GM23338 (cell line): ENCODE measurements at regions not wholly inside any gene's neighbourhood (a gene's known extent, or its start where the extent isn't known, plus 50 kb on each side); places are given as distances from the start of the nearest gene placed in this dataset.
A peak's percentile ranks its signal among the peaks of the same experiment; 100 is the strongest.

Experiments used
- ATAC-seq: fragments of 200-7000 bp; cut with Tn5 transposase; 3 replicates; pipeline ENCODE4 v1.9.1; 2020
- DNase-seq: peaks from one replicate; pipeline ENCODE4 v3.0.0-alpha.2; 2015; ENCODE audit warnings: low spot score
- H2AFZ ChIP-seq: fragments of 200-600 bp; sonication (generic); 2 replicates; pipeline ENCODE4 v1.8.0; 2016; ENCODE audit warnings: antibody characterized with exemption, mild to moderate bottlenecking, moderate library complexity
- H3F3A ChIP-seq: fragments of 200-600 bp; sonication (generic); replicated peaks from 2 replicates; pipeline ENCODE4 v1.8.0; 2017; ENCODE audit warnings: antibody characterized with exemption, mixed run types, low read depth
- H3K27ac ChIP-seq: fragments of 200-600 bp; sonication (generic); 2 replicates; pipeline ENCODE4 v1.6.1; 2016; ENCODE audit warnings: low read depth
- H3K27me3 ChIP-seq: fragments of 200-600 bp; sonication (generic); 2 replicates; pipeline ENCODE4 v1.8.0; 2016; ENCODE audit warnings: mild to moderate bottlenecking, mixed run types, moderate library complexity; ENCODE audit not compliant: insufficient read depth
- H3K36me3 ChIP-seq: fragments of 200-600 bp; sonication (generic); 2 replicates; pipeline ENCODE4 v1.8.0; 2016; ENCODE audit warnings: mild to moderate bottlenecking; ENCODE audit not compliant: insufficient read depth
- H3K4me1 ChIP-seq: fragments of 200-600 bp; sonication (generic); 2 replicates; pipeline ENCODE4 v1.8.0; 2016; ENCODE audit warnings: mild to moderate bottlenecking, moderate library complexity; ENCODE audit not compliant: insufficient read depth
- H3K4me2 ChIP-seq: fragments of 200-600 bp; sonication (generic); 2 replicates; pipeline ENCODE4 v1.7.1; 2017; ENCODE audit warnings: mixed run types
- H3K4me3 ChIP-seq: fragments of 200-600 bp; sonication (generic); 2 replicates; pipeline ENCODE4 v1.6.1; 2016; ENCODE audit warnings: mixed run types
- H3K79me2 ChIP-seq: fragments of 200-600 bp; sonication (generic); replicated peaks from 2 replicates; pipeline ENCODE4 v1.8.0; 2017; ENCODE audit warnings: mild to moderate bottlenecking; ENCODE audit not compliant: insufficient read depth
- H3K9me2 ChIP-seq: fragments of 200-600 bp; sonication (generic); 2 replicates; pipeline ENCODE4 v1.8.0; 2017; ENCODE audit not compliant: insufficient read depth
- H4K20me1 ChIP-seq: fragments of 200-600 bp; sonication (generic); replicated peaks from 2 replicates; pipeline ENCODE4 v1.8.0; 2017; ENCODE audit warnings: mild to moderate bottlenecking; ENCODE audit not compliant: insufficient read depth
- H3K27ac Mint-ChIP-seq: 2 replicates; pipeline ENCODE4 v1.8.0; 2020; ENCODE audit warnings: inconsistent platforms, mild to moderate bottlenecking, moderate library complexity, mixed read lengths
- H3K27me3 Mint-ChIP-seq: 3 replicates; pipeline ENCODE4 v1.8.0; 2022; ENCODE audit warnings: low read depth, mild to moderate bottlenecking, moderate library complexity, mixed read lengths, inconsistent platforms; ENCODE audit not compliant: insufficient read depth, poor library complexity
- H3K36me3 Mint-ChIP-seq: 3 replicates; pipeline ENCODE4 v1.8.0; 2021; ENCODE audit warnings: low read depth, mild to moderate bottlenecking, inconsistent platforms, moderate library complexity, mixed read lengths
- H3K4me1 Mint-ChIP-seq: 3 replicates; pipeline ENCODE4 v1.8.0; 2020; ENCODE audit warnings: mild to moderate bottlenecking, inconsistent platforms, mixed read lengths
- H3K4me3 Mint-ChIP-seq: 3 replicates; pipeline ENCODE4 v1.8.0; 2021; ENCODE audit warnings: moderate library complexity, mild to moderate bottlenecking, inconsistent platforms, mixed read lengths
- H3K9me3 Mint-ChIP-seq: 3 replicates; pipeline ENCODE4 v1.8.0; 2020; ENCODE audit warnings: moderate library complexity, mild to moderate bottlenecking, inconsistent platforms, mixed read lengths
- CREB1 ChIP-seq: fragments of 250-450 bp; sonication (Bioruptor Pico); IDR thresholded peaks from 2 replicates; pipeline ENCODE4 v1.5.0; 2020; ENCODE audit warnings: low read depth, mild to moderate bottlenecking, moderate library complexity
- EZH2 ChIP-seq: fragments of 200-600 bp; sonication (generic); IDR thresholded peaks from one replicate; pipeline ENCODE4 v1.8.0; 2017; ENCODE audit warnings: antibody characterized with exemption, mild to moderate bottlenecking, low read depth; ENCODE audit not compliant: unreplicated experiment
- EZH2phosphoT487 ChIP-seq: fragments of 200-600 bp; sonication (generic); IDR thresholded peaks from one replicate; pipeline ENCODE4 v1.8.1; 2018; ENCODE audit warnings: antibody characterized with exemption; ENCODE audit not compliant: unreplicated experiment
- NANOG ChIP-seq: IDR thresholded peaks from 2 replicates; pipeline ENCODE4 v1.6.1; 2016; ENCODE audit warnings: antibody characterized with exemption, borderline replicate concordance
- STAT1 ChIP-seq: IDR thresholded peaks from one replicate; pipeline ENCODE4 v1.6.1; 2016; ENCODE audit warnings: antibody characterized with exemption; ENCODE audit not compliant: unreplicated experiment
- ZNF114 ChIP-seq: fragments of 250-450 bp; sonication (Bioruptor Pico); IDR thresholded peaks from 2 replicates; pipeline ENCODE4 v1.5.0; 2020; ENCODE audit warnings: mild to moderate bottlenecking, moderate library complexity
- ZNF331 ChIP-seq: fragments of 250-450 bp; sonication (Bioruptor Pico); IDR thresholded peaks from 2 replicates; pipeline ENCODE4 v1.5.0; 2020; ENCODE audit warnings: low read depth, mild to moderate bottlenecking, moderate library complexity

DNA sequence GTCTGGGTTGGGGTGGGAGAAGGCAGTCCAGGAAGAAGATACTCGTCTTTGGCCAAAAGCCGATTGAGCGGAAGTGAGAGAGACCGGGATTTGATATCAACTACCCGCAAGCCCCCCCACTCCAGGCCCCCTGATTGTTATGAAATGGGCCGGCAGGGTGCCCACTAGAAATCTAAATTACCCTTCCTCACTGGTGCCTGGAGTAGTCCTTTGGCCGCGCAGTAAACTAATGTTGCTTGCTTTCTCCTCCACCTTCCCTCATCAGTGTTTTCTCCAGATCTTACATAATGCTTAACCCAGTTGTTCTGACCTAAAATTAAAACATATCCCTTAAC lies 119.2 kb upstream of the BARHL2 start:
- peak; percentile 3; the same call in 2 of the 3 replicates for ATAC-seq
- peaks cover 76% of the 10 kb centered on the region for H3K4me1 Mint-ChIP-seq
- peaks cover 99% of the 10 kb centered on the region for H3K27me3 ChIP-seq
- no peaks in the 10 kb centered on the region for H3K79me2 ChIP-seq
- H3K27ac Mint-ChIP-seq, result no peak overlapping the region
- H3F3A ChIP-seq, result peaks cover 18% of the 10 kb centered on the region
- TF ChIP-seq EZH2 (peak; percentile 51), EZH2phosphoT487 (no peak)
- H3K9me3 Mint-ChIP-seq, result no peaks in the 10 kb centered on the region
- H3K36me3 Mint-ChIP-seq, result no peaks in the 10 kb centered on the region; the same call in 2 of the 3 replicates
- peak overlapping the region; percentile 53 for H3K4me3 ChIP-seq
- DNase-seq, result no peak
- no peaks in the 10 kb centered on the region for H4K20me1 ChIP-seq
- peak overlapping the region; percentile 61 for H2AFZ ChIP-seq
- peak overlapping the region; percentile 61 for H3K4me3 Mint-ChIP-seq
- H3K9me2 ChIP-seq, result no peaks in the 10 kb centered on the region
- peaks cover 97% of the 10 kb centered on the region for H3K27me3 Mint-ChIP-seq
- no peak overlapping the region for H3K27ac ChIP-seq
- no peaks in the 10 kb centered on the region for H3K36me3 ChIP-seq
- peak overlapping the region; percentile 80 for H3K4me2 ChIP-seq
- H3K4me1 ChIP-seq, result peaks cover 68% of the 10 kb centered on the region

DNA sequence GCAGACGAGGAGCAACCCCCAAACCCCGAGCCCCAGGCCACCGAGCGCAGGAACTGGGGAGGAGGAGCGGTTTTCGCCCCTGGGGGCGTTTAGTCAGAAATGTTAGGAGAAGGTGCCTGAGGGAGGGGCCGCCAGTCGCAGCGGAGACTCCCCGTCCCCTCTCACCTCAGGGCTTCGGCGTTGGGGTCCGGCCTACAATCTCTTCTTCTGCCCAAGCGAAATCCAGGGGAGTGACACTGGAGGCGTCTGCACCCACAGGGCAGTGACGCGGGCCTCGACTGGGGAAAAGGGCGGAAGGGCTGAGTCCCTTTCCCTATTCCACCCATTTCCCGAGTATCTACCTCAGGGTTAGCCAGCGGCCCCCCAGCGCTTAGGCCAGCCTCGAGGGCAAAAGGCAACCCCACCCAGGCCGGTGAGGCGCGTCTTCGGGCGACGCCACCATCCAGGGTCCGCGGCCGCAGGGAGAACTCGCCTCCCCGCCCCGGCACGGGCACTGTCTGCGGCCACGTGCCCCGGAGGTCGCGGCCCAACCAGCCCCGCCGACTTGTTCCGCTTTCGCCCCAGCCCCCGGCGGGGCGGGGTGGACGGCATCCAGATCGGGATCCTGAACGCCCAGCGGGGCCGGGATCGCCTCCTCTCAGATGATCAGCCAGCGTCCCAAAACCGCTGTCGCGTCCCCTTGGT lies 118.7 kb upstream of the BARHL2 start:
- Histone ChIP-seq H3K36me3 (no peaks in the 10 kb centered on the region), H2AFZ (peak overlapping the region; percentile 61), H3K27ac (no peak overlapping the region), H3K9me2 (no peaks in the 10 kb centered on the region), H4K20me1 (no peaks in the 10 kb centered on the region), H3K27me3 (peaks cover 99% of the 10 kb centered on the region), H3K79me2 (no peaks in the 10 kb centered on the region), H3K4me3 (peak overlapping the region; percentile 53), H3F3A (peaks cover 18% of the 10 kb centered on the region), H3K4me2 (peak overlapping the region; percentile 80), H3K4me1 (peaks cover 63% of the 10 kb centered on the region)
- Mint-ChIP-seq H3K4me1 (peaks cover 71% of the 10 kb centered on the region), H3K36me3 (no peaks in the 10 kb centered on the region; the same call in 2 of the 3 replicates), H3K9me3 (no peaks in the 10 kb centered on the region), H3K4me3 (peak overlapping the region; percentile 61), H3K27ac (no peak overlapping the region), H3K27me3 (peaks cover 96% of the 10 kb centered on the region)
- peak; percentile 42 for ATAC-seq
- peak; percentile 75 for DNase-seq
- TF ChIP-seq ZNF331 (no peak), ZNF114 (no peak), EZH2phosphoT487 (no peak), CREB1 (no peak), STAT1 (no peak), NANOG (no peak)

DNA sequence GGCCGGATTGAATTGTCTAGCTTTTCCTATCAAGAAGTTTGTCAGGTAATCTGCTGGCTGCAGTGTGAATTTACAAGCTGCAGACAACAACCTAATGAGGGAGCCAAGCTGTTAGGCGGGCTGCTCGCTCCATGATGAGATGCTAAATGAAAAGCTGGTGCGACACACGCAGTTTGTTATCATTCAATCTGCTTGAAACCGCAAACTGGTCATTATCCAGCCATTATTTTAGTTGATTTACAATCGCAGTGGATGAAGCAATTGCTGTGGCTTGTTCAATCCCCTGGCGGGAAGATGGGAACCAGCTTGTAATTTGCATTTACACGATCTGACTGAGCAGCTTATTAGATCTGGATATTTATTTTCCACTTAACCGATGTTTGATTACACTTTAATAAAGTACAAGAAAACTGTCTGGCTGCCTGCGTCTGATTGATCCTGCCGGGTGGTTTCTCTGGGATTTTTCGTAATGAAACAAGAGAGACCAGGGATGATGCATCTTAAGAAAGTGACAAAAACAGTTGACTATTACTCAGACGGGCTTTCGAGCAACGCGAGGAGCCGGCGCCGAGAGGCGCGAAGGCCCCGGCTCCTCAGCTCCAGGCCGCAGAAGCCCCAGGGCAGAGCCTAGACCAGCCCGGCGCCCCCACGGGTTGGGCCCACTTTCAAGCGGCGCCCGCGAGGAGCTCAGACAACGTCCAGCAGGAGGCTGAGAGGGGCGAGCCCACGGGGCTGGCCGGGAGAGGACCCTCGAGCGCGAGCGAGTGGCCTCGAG lies 118.0 kb upstream of the BARHL2 start:
- Mint-ChIP-seq H3K27ac (no peak overlapping the region), H3K4me3 (peak overlapping the region; percentile 59), H3K4me1 (peaks cover 63% of the 10 kb centered on the region), H3K27me3 (peaks cover 91% of the 10 kb centered on the region), H3K36me3 (no peaks in the 10 kb centered on the region; the same call in 2 of the 3 replicates), H3K9me3 (no peaks in the 10 kb centered on the region)
- Histone ChIP-seq H3K4me1 (peaks cover 56% of the 10 kb centered on the region), H3K4me3 (peak overlapping the region; percentile 53), H3F3A (peaks cover 18% of the 10 kb centered on the region), H3K4me2 (peak overlapping the region; percentile 80), H3K36me3 (no peaks in the 10 kb centered on the region), H2AFZ (peak overlapping the region; percentile 61; the same call in 1 of the 2 replicates), H3K79me2 (no peaks in the 10 kb centered on the region), H3K9me2 (no peaks in the 10 kb centered on the region), H3K27ac (no peak overlapping the region), H3K27me3 (peaks cover 99% of the 10 kb centered on the region), H4K20me1 (no peaks in the 10 kb centered on the region)
- DNase-seq (peak; percentile 48), ATAC-seq (peak; percentile 36)
- TF ChIP-seq EZH2phosphoT487 (no peak), EZH2 (peak; percentile 91)
